PC-3 (cell line): ENCODE measurements at regions not wholly inside any gene's neighbourhood (a gene's known extent, or its start where the extent isn't known, plus 50 kb on each side); places are given as distances from the start of the nearest gene placed in this dataset.

Source experiments
- ATAC-seq: fragments of 200-7000 bp; cut with Tn5 transposase; 2 replicates; pipeline ENCODE4 v1.9.1; 2020; ENCODE audit warnings: mild to moderate bottlenecking, moderate library complexity
- BruUV-seq: library from RNA; stranded (reverse); fragments of 400-500 nt; replicated peaks from 2 replicates; lab custom pipeline; 2021; lab: Mats Ljungman, UMichigan
- CTCF ChIA-PET: fragments of 300-600 bp; sonication (Branson Sonifier 250); formaldehyde crosslinking; loops from one replicate; lab custom pipeline; 2022; ENCODE audit warnings: antibody characterized with exemption; lab: Charles Lee
- POLR2A ChIA-PET: fragments of 300-600 bp; sonication (Branson Sonifier 250); formaldehyde crosslinking; loops from one replicate; lab custom pipeline; 2022; ENCODE audit warnings: antibody characterized with exemption; ENCODE audit not compliant: unreplicated experiment; lab: Charles Lee
- DNase-seq: peaks from one replicate; pipeline ENCODE4 v3.0.0-alpha.2; 2015
- H2AFZ ChIP-seq: fragments of 300-600 bp; sonication (generic); 2 replicates; pipeline ENCODE4 v1.6.0; 2016; ENCODE audit warnings: antibody characterized with exemption, low read length
- H3F3A ChIP-seq: fragments of 300-600 bp; sonication (generic); one replicate; pipeline ENCODE4 v1.6.0; 2017; ENCODE audit warnings: antibody characterized with exemption, low read length, control low read depth, mild to moderate bottlenecking; ENCODE audit not compliant: unreplicated experiment
- H3K27ac ChIP-seq: fragments of 300-600 bp; sonication (generic); 2 replicates; pipeline ENCODE4 v1.5.1; 2016; ENCODE audit warnings: mild to moderate bottlenecking, low read length
- H3K27me3 ChIP-seq: fragments of 300-600 bp; sonication (generic); 2 replicates; pipeline ENCODE4 v1.6.1; 2016; ENCODE audit warnings: low read length, mixed read lengths
- H3K36me3 ChIP-seq: fragments of 300-600 bp; sonication (generic); 2 replicates; pipeline ENCODE4 v1.6.1; 2016; ENCODE audit warnings: low read depth, mixed run types, low read length, mixed read lengths
- H3K4me1 ChIP-seq: fragments of 300-600 bp; sonication (generic); 2 replicates; pipeline ENCODE4 v1.5.1; 2016; ENCODE audit warnings: low read length; ENCODE audit not compliant: insufficient read depth
- H3K4me2 ChIP-seq: fragments of 300-600 bp; sonication (generic); 2 replicates; pipeline ENCODE4 v1.6.0; 2016; ENCODE audit warnings: low read length
- H3K4me3 ChIP-seq: fragments of 300-600 bp; sonication (generic); 2 replicates; pipeline ENCODE4 v1.5.1; 2016; ENCODE audit warnings: mild to moderate bottlenecking, low read length, mixed read lengths
- H3K79me2 ChIP-seq: fragments of 300-600 bp; sonication (generic); 2 replicates; pipeline ENCODE4 v1.6.1; 2017; ENCODE audit warnings: low read length, mixed read lengths
- H3K9ac ChIP-seq: fragments of 300-600 bp; sonication (generic); 2 replicates; pipeline ENCODE4 v1.6.0; 2016; ENCODE audit warnings: mild to moderate bottlenecking, low read length
- H3K9me2 ChIP-seq: fragments of 300-600 bp; sonication (generic); replicated peaks from 2 replicates; pipeline ENCODE4 v1.6.1; 2016; ENCODE audit warnings: mixed run types, low read length, mixed read lengths
- H3K9me3 ChIP-seq: fragments of 300-600 bp; sonication (generic); 2 replicates; pipeline ENCODE4 v1.6.1; 2016; ENCODE audit warnings: low read length, mixed read lengths
- H4K20me1 ChIP-seq: fragments of 300-600 bp; sonication (generic); 2 replicates; pipeline ENCODE4 v1.6.1; 2016; ENCODE audit warnings: low read length, mixed read lengths
- CTCF ChIP-seq: fragments of 300-600 bp; sonication (generic); conservative IDR thresholded peaks from 2 replicates; pipeline ENCODE4 v1.5.1; 2017; ENCODE audit warnings: antibody characterized with exemption, low read depth, mild to moderate bottlenecking, low read length
- EZH2 ChIP-seq: fragments of 300-600 bp; sonication (generic); IDR thresholded peaks from one replicate; pipeline ENCODE4 v1.6.1; 2017; ENCODE audit warnings: antibody characterized with exemption, mild to moderate bottlenecking, low read length; ENCODE audit not compliant: unreplicated experiment
- EZH2phosphoT487 ChIP-seq: fragments of 300-600 bp; sonication (generic); IDR thresholded peaks from 2 replicates; pipeline ENCODE4 v1.6.1; 2018; ENCODE audit warnings: mild to moderate bottlenecking, antibody characterized with exemption, low read length, borderline replicate concordance
- intact Hi-C: fragments of 100-400 bp; cut with micrococcal nuclease; formaldehyde crosslinking; loops from 2 replicates; pipeline ENCODE4 v1.9.0; 2023

GRCh38 chr1:96880626-96881025, 159.0 kb downstream of the PTBP2 start:
- Histone ChIP-seq H3K4me2 (no peak overlapping the region), H3K79me2 (no peaks in the 10 kb centered on the region), H3F3A (no peaks in the 10 kb centered on the region), H3K9me3 (no peaks in the 10 kb centered on the region), H3K4me1 (no peaks in the 10 kb centered on the region), H2AFZ (no peak overlapping the region), H3K36me3 (no peaks in the 10 kb centered on the region), H3K27me3 (no peaks in the 10 kb centered on the region), H3K9ac (no peak overlapping the region), H4K20me1 (no peaks in the 10 kb centered on the region), H3K9me2 (no peaks in the 10 kb centered on the region), H3K27ac (no peak overlapping the region), H3K4me3 (no peak overlapping the region)
- ATAC-seq (no peak), DNase-seq (no peak)
- TF ChIP-seq EZH2phosphoT487 (no peak), EZH2 (no peak), CTCF (no peak)
- intact Hi-C loops, result no loop called here
- ChIA-PET CTCF (no interaction called here), POLR2A (no interaction called here)
- BruUV-seq, result no TSS peak

GRCh38 chr1:96882096-96882495, 160.5 kb downstream of the PTBP2 start:
- BruUV-seq, result no TSS peak
- POLR2A ChIA-PET, result no interaction called here
- no peak for ATAC-seq

GRCh38 chr1:96886474-96886873, 164.9 kb downstream of the PTBP2 start:
- no TSS peak for BruUV-seq
- no peaks in the 10 kb centered on the region for H3K9me3 ChIP-seq
- TF ChIP-seq EZH2phosphoT487, result no peak
- TF ChIP-seq EZH2, result no peak
- TF ChIP-seq CTCF, result no peak
- intact Hi-C loops, result no loop called here
- no peaks in the 10 kb centered on the region for H3K4me1 ChIP-seq
- H3K27ac ChIP-seq, result no peak overlapping the region
- peaks cover 3% of the 10 kb centered on the region; the same call in 1 of the 2 replicates for H3K27me3 ChIP-seq
- no peaks in the 10 kb centered on the region for H3F3A ChIP-seq
- H4K20me1 ChIP-seq, result no peaks in the 10 kb centered on the region
- H3K79me2 ChIP-seq, result no peaks in the 10 kb centered on the region
- H3K4me2 ChIP-seq, result no peak overlapping the region
- no peak for DNase-seq
- POLR2A ChIA-PET, result no interaction called here
- no peaks in the 10 kb centered on the region for H3K9me2 ChIP-seq
- ATAC-seq, result no peak
- no peaks in the 10 kb centered on the region for H3K36me3 ChIP-seq
- H2AFZ ChIP-seq, result no peak overlapping the region
- no peak overlapping the region for H3K4me3 ChIP-seq
- no peak overlapping the region for H3K9ac ChIP-seq
- CTCF ChIA-PET, result no interaction called here

More at GRCh38 chr1:96882096-96882495, 160.5 kb downstream of the PTBP2 start:
- Histone ChIP-seq H3K4me2 (no peak overlapping the region), H3K27me3 (no peaks in the 10 kb centered on the region; the same call in 1 of the 2 replicates), H3K79me2 (no peaks in the 10 kb centered on the region), H3K4me3 (no peak overlapping the region), H3K4me1 (no peaks in the 10 kb centered on the region), H3K36me3 (no peaks in the 10 kb centered on the region), H3K9me3 (no peaks in the 10 kb centered on the region), H4K20me1 (no peaks in the 10 kb centered on the region), H3K9ac (no peak overlapping the region), H3K9me2 (no peaks in the 10 kb centered on the region), H2AFZ (no peak overlapping the region), H3K27ac (no peak overlapping the region), H3F3A (no peaks in the 10 kb centered on the region)
- CTCF ChIA-PET, result no interaction called here
- TF ChIP-seq EZH2, result no peak
- TF ChIP-seq CTCF, result no peak
- TF ChIP-seq EZH2phosphoT487, result no peak
- intact Hi-C loops, result no loop called here
- no peak for DNase-seq
